ENCODE measurements at regions not wholly inside any gene's neighbourhood (a gene's known extent, or its start where the extent isn't known, plus 50 kb on each side); places are given as distances from the start of the nearest gene placed in this dataset.
A peak's percentile ranks its signal among the peaks of the same experiment; 100 is the strongest.

DNA sequence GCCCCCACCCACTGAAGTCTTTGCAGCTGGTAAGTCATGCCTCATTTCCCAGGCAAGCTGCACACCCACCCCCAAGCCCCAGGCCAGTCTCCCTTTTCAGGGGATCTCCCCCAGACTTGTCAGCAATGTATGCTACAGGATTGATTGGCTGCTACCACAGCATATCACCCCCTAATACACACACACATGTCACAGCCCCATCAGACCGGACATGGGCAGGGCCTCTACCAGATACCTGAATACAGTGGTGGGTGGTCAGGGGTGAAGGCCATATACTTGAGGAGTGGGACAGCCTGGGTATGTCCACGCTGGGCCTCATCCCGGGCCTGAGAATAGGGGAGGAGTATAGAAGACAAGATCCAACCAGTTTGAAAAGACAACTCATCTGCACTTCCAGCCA is 63.4 kb upstream of the ARAP3 start:
- DNase-seq = no peak

DNA sequence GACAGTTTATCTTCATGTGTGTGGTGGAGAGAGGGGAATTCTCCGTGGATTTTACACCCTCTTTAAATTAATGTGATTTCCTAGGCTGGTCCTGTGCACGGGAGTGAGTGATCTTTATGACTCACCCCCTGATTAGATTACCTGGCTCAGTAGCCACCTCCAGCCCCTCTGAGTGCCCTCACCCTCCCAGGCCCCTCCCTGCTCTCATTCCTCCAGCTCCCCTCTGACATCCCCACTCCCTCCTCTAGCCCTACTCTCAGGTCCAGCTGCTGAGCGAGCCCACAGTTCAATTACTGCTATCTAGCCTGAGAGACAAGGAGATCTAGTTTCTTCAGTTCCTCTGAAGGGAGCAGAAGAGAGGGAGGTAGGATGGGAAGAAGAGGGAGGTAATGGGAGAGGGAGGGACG is 61.8 kb upstream of the ARAP3 start:
- DNase-seq = no peak

- DNase-seq = peak; percentile 14 to 27
Measured at GRCh38 chr5:141742866-141743851, 61.1 kb upstream of the ARAP3 start.

DNA sequence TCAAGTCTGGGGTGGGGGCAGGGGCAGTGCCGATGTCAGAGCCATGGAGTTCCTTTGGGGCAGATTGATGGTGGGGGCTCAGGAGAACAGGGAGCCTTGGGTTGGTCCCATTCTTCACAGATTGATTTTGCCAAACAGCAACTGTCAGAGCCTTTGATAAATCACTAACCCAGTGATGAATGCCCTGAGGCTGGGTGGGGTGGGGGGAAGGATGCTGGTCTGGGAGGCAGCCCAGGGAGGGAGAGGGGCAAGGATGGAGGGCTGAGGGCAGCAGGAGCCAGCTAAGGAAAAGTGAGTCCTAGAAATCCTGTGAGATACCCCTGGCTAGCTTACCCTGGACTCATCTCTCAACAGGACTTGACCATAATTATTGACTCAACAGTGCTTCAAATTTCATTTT is 60.1 kb upstream of the ARAP3 start:
- no peak for DNase-seq

GRCh38 chr5:141740885-141741284 is 58.9 kb upstream of the ARAP3 start:
- DNase-seq = no peak

DNA sequence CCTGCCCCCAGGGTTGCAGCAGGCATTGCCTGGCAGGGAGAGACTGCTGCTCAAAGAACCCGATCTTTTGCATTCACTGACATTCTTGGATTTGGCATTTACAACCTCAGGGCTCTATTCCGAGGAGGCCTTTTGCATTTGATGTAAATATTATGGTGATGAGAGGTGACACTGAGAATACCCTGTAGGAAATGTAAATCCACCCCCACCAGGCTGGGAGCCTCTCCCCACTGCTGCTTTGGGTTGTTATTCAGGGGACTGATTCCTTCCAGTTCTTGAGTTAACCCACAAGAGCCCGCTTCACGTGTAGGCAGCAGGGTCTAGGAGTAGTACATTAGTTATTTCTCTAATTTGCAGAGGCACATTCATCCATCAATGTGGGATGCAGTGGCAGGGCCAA is 55.5 kb upstream of the ARAP3 start:
- no peak for DNase-seq

DNA sequence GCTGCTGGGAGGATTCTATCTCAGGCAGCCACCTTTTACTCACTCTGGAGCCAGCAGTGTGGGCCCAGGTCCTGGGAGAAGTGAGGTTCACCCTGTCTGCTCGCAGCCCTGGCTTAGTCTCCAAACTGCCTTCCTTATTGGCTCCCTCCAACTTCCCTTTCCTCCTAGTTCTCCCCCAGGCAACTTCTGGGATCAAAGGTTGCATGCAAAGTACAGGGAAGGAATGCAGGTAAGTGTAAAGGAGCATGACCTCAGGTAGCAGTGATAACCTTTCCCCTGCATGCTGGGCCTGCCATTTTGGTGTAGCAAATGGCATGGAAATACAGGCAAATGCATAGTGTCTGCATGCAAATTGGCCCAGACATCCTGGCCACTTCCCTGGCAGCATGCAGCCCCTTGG is 53.8 kb upstream of the ARAP3 start:
- DNase-seq = no peak

DNA sequence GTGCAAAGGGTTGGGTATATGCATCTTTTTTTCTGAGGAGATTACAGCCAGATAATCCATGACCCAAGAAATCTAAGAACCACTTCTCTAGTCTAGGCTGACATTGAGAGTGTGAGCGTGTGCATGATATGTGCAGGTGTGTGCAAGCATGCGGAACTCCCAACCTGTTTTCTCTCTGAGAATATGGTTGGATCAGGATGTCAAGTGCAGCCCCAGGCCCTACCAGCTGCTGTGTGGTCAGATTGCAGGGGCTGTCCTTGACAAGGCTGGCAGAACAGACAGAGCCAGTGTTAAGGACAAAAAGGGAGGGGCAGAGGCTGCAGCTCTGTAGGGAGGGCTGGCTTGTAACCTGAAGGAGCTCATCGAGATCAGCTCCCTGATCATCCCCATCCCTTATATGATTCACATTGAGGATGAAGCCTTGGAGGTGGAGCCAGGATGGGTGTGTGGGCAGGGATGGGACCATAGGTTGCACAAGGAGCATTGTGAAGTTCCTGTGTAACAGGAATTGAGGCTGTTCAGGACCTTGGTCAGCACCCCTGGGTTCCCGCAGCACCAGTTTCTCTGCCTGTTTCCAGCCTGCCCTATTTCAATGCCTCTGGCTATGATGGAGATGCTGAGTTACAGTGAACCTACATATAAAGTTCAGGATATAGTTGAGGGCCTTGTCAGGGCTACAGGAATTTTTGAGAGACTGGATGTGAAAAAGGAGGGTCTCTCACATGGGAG is 52.6 kb upstream of the ARAP3 start:
- DNase-seq = peak; percentile 40 to 45

GRCh38 chr5:141733198-141733597 is 51.2 kb upstream of the ARAP3 start:
- no peak for DNase-seq

GRCh38 chr5:141732417-141732816 is 50.4 kb upstream of the ARAP3 start:
- no peak for DNase-seq

Measured in stimulated activated CD4-positive, alpha-beta T cell treated with anti-CD3 and anti-CD28 coated beads, Interleukin-2, amount 100 ng/mL, for 24 hours (primary cell).